Thyroid gland (tissue), 4 donors: ENCODE measurements at regions not wholly inside any gene's neighbourhood (a gene's known extent, or its start where the extent isn't known, plus 50 kb on each side); places are given as distances from the start of the nearest gene placed in this dataset.
"Not testable (repeated sequence)": the region's sequence is repeated elsewhere in the genome, so short reads cannot be mapped to it uniquely, and the experiment has no call there.

ENCODE experiments used
- DNase-seq, 2 donors: peaks; one replicate each; pipeline ENCODE4 v3.0.0-alpha.2; 2019
- H3K27ac ChIP-seq, 3 donors: fragments of 200-600 bp; sonication (generic); 1 replicate in 2 of 3; 2 replicates in 1 of 3; pipeline ENCODE4 v1.5.1; 2016 to 2019; ENCODE audit warnings: mild to moderate bottlenecking in 1 of 3, moderate library complexity in 1 of 3
- H3K27me3 ChIP-seq: fragments of 200-600 bp; sonication (generic); one replicate; pipeline ENCODE4 v1.5.1; 2019
- H3K36me3 ChIP-seq, 2 donors: fragments of 200-600 bp; sonication (generic); one replicate each; pipeline ENCODE4 v1.5.1; 2016 to 2019
- H3K4me1 ChIP-seq, 2 donors: fragments of 200-600 bp; sonication (generic); one replicate each; pipeline ENCODE4 v1.5.1; 2017 to 2019
- H3K4me3 ChIP-seq, 3 donors: fragments of 200-600 bp; sonication (generic); replicated peaks in 1 of 3; 1 replicate in 2 of 3; 2 replicates in 1 of 3; pipeline ENCODE4 v1.5.1; 2016; ENCODE audit warnings: mild to moderate bottlenecking in 1 of 3
- H3K9me3 ChIP-seq: fragments of 200-600 bp; sonication (generic); one replicate; pipeline ENCODE4 v1.5.1; 2017
- CTCF ChIP-seq, 6 experiments: fragments of 200-600 bp in 3 of 6; fragments of 450-650 bp in 3 of 6; sonication (generic) in 3 of 6; IDR thresholded peaks; one replicate each; pipeline ENCODE4 v1.5.1; 2016 to 2019; ENCODE audit warnings: antibody characterized with exemption in 6 of 6, mild to moderate bottlenecking in 2 of 6, inconsistent platforms in 1 of 6, moderate library complexity in 1 of 6
- POLR2A ChIP-seq, 2 donors: fragments of 450-650 bp; IDR thresholded peaks; one replicate each; pipeline ENCODE4 v1.6.1; 2017; ENCODE audit warnings: antibody characterized with exemption in 2 of 2, mild to moderate bottlenecking in 2 of 2, moderate library complexity in 1 of 2
- WGBS, 2 donors: methylation state at CpG; one replicate each; pipeline ENCODE4 v1.1.5; 2017; 5-methylcytosine and 5-hydroxymethylcytosine counted together
- intact Hi-C: fragments of 100-400 bp; cut with DNase I; formaldehyde crosslinking; loops from one replicate; pipeline ENCODE4 v1.15.1; 2023

- Histone ChIP-seq H3K9me3 (no peaks in the 10 kb centered on the region), H3K36me3 (no peaks in the 10 kb centered on the region), H3K27ac (no peak overlapping the region), H3K4me1 (no peaks in the 10 kb centered on the region), H3K4me3 (no peak overlapping the region), H3K27me3 (no peaks in the 10 kb centered on the region)
- no peak for TF ChIP-seq CTCF (IDR thresholded peaks at IDR 0.05)
- TF ChIP-seq POLR2A (IDR thresholded peaks at IDR 0.05) = no peak
- no peak for DNase-seq
- intact Hi-C loops = no loop called here
- 92 to 95% methylated on average over 4 of the region's 4 CpGs for WGBS, 2 donors
Observed at GRCh38 chr4:20019310-20020015, 232.2 kb upstream of the SLIT2 start.

- intact Hi-C loops = no loop called here
- DNase-seq = no peak
- 74 to 78% methylated on average over 3 of the region's 3 CpGs for WGBS, 2 donors
Observed at GRCh38 chr4:20017777-20018115, 234.0 kb upstream of the SLIT2 start.

GRCh38 chr4:20017070-20017776 lies 234.5 kb upstream of the SLIT2 start:
- Histone ChIP-seq H3K27ac (no peak overlapping the region), H3K9me3 (no peaks in the 10 kb centered on the region), H3K36me3 (no peaks in the 10 kb centered on the region), H3K4me3 (no peak overlapping the region), H3K27me3 (no peaks in the 10 kb centered on the region), H3K4me1 (no peaks in the 10 kb centered on the region)
- TF ChIP-seq CTCF (IDR thresholded peaks at IDR 0.05) (no peak), POLR2A (IDR thresholded peaks at IDR 0.05) (no peak)
- intact Hi-C loops = no loop called here
- 62 to 66% methylated on average over 1 of the region's 1 CpG for WGBS, 2 donors
- DNase-seq = no peak

More at GRCh38 chr4:20017777-20018115, 234.0 kb upstream of the SLIT2 start:
- Histone ChIP-seq H3K27me3 (no peaks in the 10 kb centered on the region), H3K4me3 (no peak overlapping the region), H3K4me1 (no peaks in the 10 kb centered on the region), H3K9me3 (no peaks in the 10 kb centered on the region), H3K36me3 (no peaks in the 10 kb centered on the region), H3K27ac (no peak overlapping the region)
- TF ChIP-seq CTCF (IDR thresholded peaks at IDR 0.05) (no peak), POLR2A (IDR thresholded peaks at IDR 0.05) (no peak)

GRCh38 chr4:20015636-20016224 lies 236.0 kb upstream of the SLIT2 start:
- no peaks in the 10 kb centered on the region for H3K9me3 ChIP-seq
- no peaks in the 10 kb centered on the region for H3K27me3 ChIP-seq
- intact Hi-C loops = no loop called here
- H3K36me3 ChIP-seq = no peaks in the 10 kb centered on the region
- no peaks in the 10 kb centered on the region for H3K4me1 ChIP-seq
- TF ChIP-seq POLR2A (IDR thresholded peaks at IDR 0.05) (no peak), CTCF (IDR thresholded peaks at IDR 0.05) (no peak)
- H3K27ac ChIP-seq = no peak overlapping the region
- DNase-seq = no peak
- no peak overlapping the region for H3K4me3 ChIP-seq
- WGBS, 2 donors = 85% methylated on average over 4 of the region's 4 CpGs

GRCh38 chr4:20003836-20004558 lies 247.7 kb upstream of the SLIT2 start:
- intact Hi-C loops = not testable (repeated sequence)

More at GRCh38 chr4:20003836-20004558, 247.7 kb upstream of the SLIT2 start:
- not testable (repeated sequence) for H3K4me3 ChIP-seq, DNase-seq, H3K27ac ChIP-seq, H3K27me3 ChIP-seq, H3K9me3 ChIP-seq, H3K36me3 ChIP-seq, H3K4me1 ChIP-seq
- 89 to 92% methylated on average over 22 to 28 of the region's 52 CpGs for WGBS, 2 donors
